ENCODE measurements at regions not wholly inside any gene's neighbourhood (a gene's known extent, or its start where the extent isn't known, plus 50 kb on each side); places are given as distances from the start of the nearest gene placed in this dataset.

GRCh38 chr10:109773288-109774120 lies 149.8 kb downstream of the XPNPEP1 start:
- TF ChIP-seq POLR2A (IDR thresholded peaks at IDR 0.05; ENCODE audit: low read length) (no peak), RAD21 (conservative IDR thresholded peaks at IDR 0.05 in 1 of 2, IDR thresholded peaks at IDR 0.05 in 1 of 2) (peak; percentile 54 to 69), POLR2AphosphoS2 (conservative IDR thresholded peaks at IDR 0.05; ENCODE audit: low read length) (no peak), CHD4 (IDR thresholded peaks at IDR 0.05; ENCODE audit: borderline replicate concordance) (no peak)
- TF ChIP-seq, protein P1, sequence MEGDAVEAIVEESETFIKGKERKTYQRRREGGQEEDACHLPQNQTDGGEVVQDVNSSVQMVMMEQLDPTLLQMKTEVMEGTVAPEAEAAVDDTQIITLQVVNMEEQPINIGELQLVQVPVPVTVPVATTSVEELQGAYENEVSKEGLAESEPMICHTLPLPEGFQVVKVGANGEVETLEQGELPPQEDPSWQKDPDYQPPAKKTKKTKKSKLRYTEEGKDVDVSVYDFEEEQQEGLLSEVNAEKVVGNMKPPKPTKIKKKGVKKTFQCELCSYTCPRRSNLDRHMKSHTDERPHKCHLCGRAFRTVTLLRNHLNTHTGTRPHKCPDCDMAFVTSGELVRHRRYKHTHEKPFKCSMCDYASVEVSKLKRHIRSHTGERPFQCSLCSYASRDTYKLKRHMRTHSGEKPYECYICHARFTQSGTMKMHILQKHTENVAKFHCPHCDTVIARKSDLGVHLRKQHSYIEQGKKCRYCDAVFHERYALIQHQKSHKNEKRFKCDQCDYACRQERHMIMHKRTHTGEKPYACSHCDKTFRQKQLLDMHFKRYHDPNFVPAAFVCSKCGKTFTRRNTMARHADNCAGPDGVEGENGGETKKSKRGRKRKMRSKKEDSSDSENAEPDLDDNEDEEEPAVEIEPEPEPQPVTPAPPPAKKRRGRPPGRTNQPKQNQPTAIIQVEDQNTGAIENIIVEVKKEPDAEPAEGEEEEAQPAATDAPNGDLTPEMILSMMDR (IDR thresholded peaks at IDR 0.05), result peak; percentile 60
